Neural crest cell (in vitro differentiated cells): ENCODE measurements at regions not wholly inside any gene's neighbourhood (a gene's known extent, or its start where the extent isn't known, plus 50 kb on each side); places are given as distances from the start of the nearest gene placed in this dataset.
A peak's percentile ranks its signal among the peaks of the same experiment; 100 is the strongest.

Source experiments
- DNase-seq: peaks from one replicate; pipeline ENCODE4 v3.0.0; 2021; ENCODE audit warnings: low read depth, mixed read lengths, low spot score
- H3K27ac Mint-ChIP-seq: one replicate; pipeline ENCODE4 v1.8.0; 2021; ENCODE audit warnings: mild to moderate bottlenecking, mixed read lengths; ENCODE audit not compliant: unreplicated experiment
- H3K27me3 Mint-ChIP-seq: 2 replicates; pipeline ENCODE4 v1.8.0; 2021; ENCODE audit warnings: low read depth, mild to moderate bottlenecking, mixed read lengths
- H3K36me3 Mint-ChIP-seq: 2 replicates; pipeline ENCODE4 v1.8.0; 2021; ENCODE audit warnings: low read depth, mild to moderate bottlenecking, mixed read lengths
- H3K4me1 Mint-ChIP-seq: 2 replicates; pipeline ENCODE4 v1.8.0; 2021; ENCODE audit warnings: mixed read lengths
- H3K4me3 Mint-ChIP-seq: one replicate; pipeline ENCODE4 v1.8.0; 2021; ENCODE audit warnings: mild to moderate bottlenecking, mixed read lengths
- H3K9me3 Mint-ChIP-seq: 2 replicates; pipeline ENCODE4 v1.8.0; 2021; ENCODE audit warnings: mixed read lengths
- TF ChIP-seq, protein P1 (sequence below): fragments of 200-600 bp; sonication (generic); conservative IDR thresholded peaks from 2 replicates; pipeline ENCODE4 v1.5.0; 2021; ENCODE audit warnings: antibody characterized with exemption, mild to moderate bottlenecking

- Mint-ChIP-seq H3K36me3 (no peaks in the 10 kb centered on the region), H3K27ac (no peak overlapping the region), H3K27me3 (no peaks in the 10 kb centered on the region), H3K4me3 (no peak overlapping the region), H3K9me3 (no peaks in the 10 kb centered on the region), H3K4me1 (no peaks in the 10 kb centered on the region)
- no peak for DNase-seq
- TF ChIP-seq, protein P1, sequence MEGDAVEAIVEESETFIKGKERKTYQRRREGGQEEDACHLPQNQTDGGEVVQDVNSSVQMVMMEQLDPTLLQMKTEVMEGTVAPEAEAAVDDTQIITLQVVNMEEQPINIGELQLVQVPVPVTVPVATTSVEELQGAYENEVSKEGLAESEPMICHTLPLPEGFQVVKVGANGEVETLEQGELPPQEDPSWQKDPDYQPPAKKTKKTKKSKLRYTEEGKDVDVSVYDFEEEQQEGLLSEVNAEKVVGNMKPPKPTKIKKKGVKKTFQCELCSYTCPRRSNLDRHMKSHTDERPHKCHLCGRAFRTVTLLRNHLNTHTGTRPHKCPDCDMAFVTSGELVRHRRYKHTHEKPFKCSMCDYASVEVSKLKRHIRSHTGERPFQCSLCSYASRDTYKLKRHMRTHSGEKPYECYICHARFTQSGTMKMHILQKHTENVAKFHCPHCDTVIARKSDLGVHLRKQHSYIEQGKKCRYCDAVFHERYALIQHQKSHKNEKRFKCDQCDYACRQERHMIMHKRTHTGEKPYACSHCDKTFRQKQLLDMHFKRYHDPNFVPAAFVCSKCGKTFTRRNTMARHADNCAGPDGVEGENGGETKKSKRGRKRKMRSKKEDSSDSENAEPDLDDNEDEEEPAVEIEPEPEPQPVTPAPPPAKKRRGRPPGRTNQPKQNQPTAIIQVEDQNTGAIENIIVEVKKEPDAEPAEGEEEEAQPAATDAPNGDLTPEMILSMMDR: no peak
Measured at GRCh38 chr4:141338238-141338637, 117.5 kb downstream of the ZNF330 start.

DNA sequence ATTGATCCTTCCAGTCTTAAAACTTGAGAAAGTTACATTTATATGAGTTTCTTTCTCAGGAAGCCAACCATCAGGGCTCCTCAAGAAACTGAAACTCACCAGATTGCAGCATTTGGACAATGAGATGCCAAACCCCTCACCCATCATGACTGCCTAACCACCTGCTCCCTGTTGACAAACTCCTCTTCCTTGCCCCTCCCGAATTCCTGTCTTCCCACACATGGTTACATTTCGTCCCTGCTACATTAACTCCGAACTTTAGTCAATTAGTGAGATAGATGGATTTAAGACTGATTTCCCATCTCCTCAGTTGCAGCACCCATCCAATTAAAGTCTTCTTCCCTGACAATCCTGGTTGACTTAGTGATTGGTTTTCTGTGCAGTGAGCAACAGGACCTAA lies 118.7 kb downstream of the ZNF330 start:
- Mint-ChIP-seq H3K4me1 (no peaks in the 10 kb centered on the region), H3K9me3 (no peaks in the 10 kb centered on the region), H3K4me3 (no peak overlapping the region), H3K27ac (no peak overlapping the region), H3K27me3 (no peaks in the 10 kb centered on the region), H3K36me3 (no peaks in the 10 kb centered on the region)
- no peak for DNase-seq
- TF ChIP-seq, protein P1: no peak

GRCh38 chr4:141339966-141340365 lies 119.3 kb downstream of the ZNF330 start:
- TF ChIP-seq, protein P1: no peak
- no peak overlapping the region for H3K27ac Mint-ChIP-seq

DNA sequence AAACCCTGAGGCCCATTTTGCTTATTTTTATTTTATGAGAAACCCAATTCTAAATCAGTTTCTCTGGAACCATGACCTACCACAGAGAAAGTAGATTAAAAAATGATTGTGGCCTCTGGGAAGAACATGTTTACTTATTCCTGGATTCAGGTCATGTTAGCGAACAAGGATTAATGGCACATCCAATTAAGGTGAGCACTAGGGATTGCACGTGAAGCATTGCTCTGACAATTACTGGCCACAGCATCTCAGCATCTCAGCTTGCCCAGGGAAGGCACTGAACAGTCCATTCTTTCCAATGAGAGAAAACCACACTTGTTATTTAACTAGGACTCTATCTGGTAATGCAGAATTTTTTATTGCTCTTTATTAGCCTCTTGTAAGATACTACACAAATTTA lies 119.8 kb downstream of the ZNF330 start:
- H3K4me3 Mint-ChIP-seq: no peak overlapping the region
- H3K4me1 Mint-ChIP-seq: no peaks in the 10 kb centered on the region

More at GRCh38 chr4:141339966-141340365, 119.3 kb downstream of the ZNF330 start:
- no peaks in the 10 kb centered on the region for H3K27me3 Mint-ChIP-seq
- H3K4me1 Mint-ChIP-seq: no peaks in the 10 kb centered on the region
- DNase-seq: no peak
- H3K4me3 Mint-ChIP-seq: no peak overlapping the region
- no peaks in the 10 kb centered on the region for H3K9me3 Mint-ChIP-seq
- H3K36me3 Mint-ChIP-seq: no peaks in the 10 kb centered on the region

GRCh38 chr4:141346144-141346543 lies 125.4 kb downstream of the ZNF330 start:
- H3K36me3 Mint-ChIP-seq: no peaks in the 10 kb centered on the region
- no peak overlapping the region for H3K4me3 Mint-ChIP-seq
- no peak for DNase-seq
- H3K4me1 Mint-ChIP-seq: peaks cover 3% of the 10 kb centered on the region
- H3K27me3 Mint-ChIP-seq: no peaks in the 10 kb centered on the region
- no peak overlapping the region for H3K27ac Mint-ChIP-seq
- TF ChIP-seq, protein P1: peak; percentile 67
- H3K9me3 Mint-ChIP-seq: no peaks in the 10 kb centered on the region

More for the DNA sequence above, 119.8 kb downstream of the ZNF330 start:
- Mint-ChIP-seq H3K27ac (no peak overlapping the region), H3K9me3 (no peaks in the 10 kb centered on the region), H3K27me3 (no peaks in the 10 kb centered on the region), H3K36me3 (no peaks in the 10 kb centered on the region)
- no peak for DNase-seq
- TF ChIP-seq, protein P1: no peak

DNA sequence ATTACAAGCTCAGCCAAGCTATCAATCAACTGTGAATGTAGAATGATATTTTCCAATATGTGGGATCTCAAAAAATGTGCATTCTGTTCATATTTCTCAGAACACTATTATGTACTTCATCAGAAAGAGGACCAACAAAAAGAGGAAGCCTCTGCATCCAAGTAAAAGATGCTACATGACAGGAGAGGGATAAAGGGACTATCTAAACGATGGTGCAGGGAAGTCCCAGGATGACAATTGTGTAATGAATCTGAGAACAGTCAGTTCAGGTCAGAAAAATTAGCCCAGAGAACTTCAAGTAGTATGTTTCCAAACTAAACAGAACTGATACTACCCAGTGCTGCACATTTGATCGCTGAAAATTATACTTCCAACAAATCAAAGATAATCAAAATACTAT lies 127.0 kb downstream of the ZNF330 start:
- H3K4me3 Mint-ChIP-seq: no peak overlapping the region

More for the DNA sequence above, 127.0 kb downstream of the ZNF330 start:
- Mint-ChIP-seq H3K27me3 (no peaks in the 10 kb centered on the region), H3K27ac (no peak overlapping the region), H3K36me3 (no peaks in the 10 kb centered on the region), H3K9me3 (no peaks in the 10 kb centered on the region), H3K4me1 (peaks cover 7% of the 10 kb centered on the region)
- DNase-seq: no peak
- TF ChIP-seq, protein P1: no peak
